ENCODE measurements at regions not wholly inside any gene's neighbourhood (a gene's known extent, or its start where the extent isn't known, plus 50 kb on each side); places are given as distances from the start of the nearest gene placed in this dataset.

GRCh38 chr5:31049936-31050704 lies 143.4 kb upstream of the CDH6 start:
- TF ChIP-seq CTCF (IDR thresholded peaks at IDR 0.05; ENCODE audit: unreplicated experiment in 3 of 3) = no peak
- H3K27me3 Mint-ChIP-seq (ENCODE audit: low read depth) = no peaks in the 10 kb centered on the region
- no peak overlapping the region for H3K27ac Mint-ChIP-seq
- no peaks in the 10 kb centered on the region for H3K36me3 Mint-ChIP-seq (ENCODE audit: low read depth)
- H3K4me3 Mint-ChIP-seq = no peak overlapping the region
- H3K4me1 Mint-ChIP-seq = peaks cover 27% of the 10 kb centered on the region
- H3K9me3 Mint-ChIP-seq = no peaks in the 10 kb centered on the region

GRCh38 chr5:31049461-31049860 lies 144.0 kb upstream of the CDH6 start:
- H3K36me3 Mint-ChIP-seq (ENCODE audit: low read depth) = no peaks in the 10 kb centered on the region
- H3K4me3 Mint-ChIP-seq = no peak overlapping the region
- TF ChIP-seq CTCF (IDR thresholded peaks at IDR 0.05; ENCODE audit: unreplicated experiment in 3 of 3) = no peak
- H3K4me1 Mint-ChIP-seq = peaks cover 24% of the 10 kb centered on the region
- no peaks in the 10 kb centered on the region for H3K9me3 Mint-ChIP-seq
- H3K27me3 Mint-ChIP-seq (ENCODE audit: low read depth) = no peaks in the 10 kb centered on the region
- peak overlapping the region; percentile 11 to 55 (median 27) for H3K27ac Mint-ChIP-seq

GRCh38 chr5:31048282-31049270 lies 144.9 kb upstream of the CDH6 start:
- no peak overlapping the region for H3K4me3 Mint-ChIP-seq
- TF ChIP-seq CTCF (IDR thresholded peaks at IDR 0.05; ENCODE audit: unreplicated experiment in 3 of 3) = no peak
- no peaks in the 10 kb centered on the region for H3K36me3 Mint-ChIP-seq (ENCODE audit: low read depth)
- peaks cover 23% of the 10 kb centered on the region for H3K4me1 Mint-ChIP-seq
- no peaks in the 10 kb centered on the region for H3K27me3 Mint-ChIP-seq (ENCODE audit: low read depth)
- H3K27ac Mint-ChIP-seq = peak overlapping the region; percentile 11 to 55 (median 22)
- H3K9me3 Mint-ChIP-seq = no peaks in the 10 kb centered on the region

- H3K9me3 Mint-ChIP-seq = peaks cover 2% of the 10 kb centered on the region
- peak overlapping the region in 2 of 3 experiments; percentile 3 to 55 for H3K27ac Mint-ChIP-seq
- H3K4me3 Mint-ChIP-seq = no peak overlapping the region
- no peaks in the 10 kb centered on the region for H3K27me3 Mint-ChIP-seq (ENCODE audit: low read depth)
- TF ChIP-seq CTCF (IDR thresholded peaks at IDR 0.05; ENCODE audit: unreplicated experiment in 3 of 3) = no peak
- H3K4me1 Mint-ChIP-seq = peaks cover 23% of the 10 kb centered on the region
- no peaks in the 10 kb centered on the region for H3K36me3 Mint-ChIP-seq (ENCODE audit: low read depth)
These were observed 145.9 kb upstream of the CDH6 start for GRCh38 chr5:31047621-31048020.

GRCh38 chr5:31047007-31047406 lies 146.5 kb upstream of the CDH6 start:
- H3K4me3 Mint-ChIP-seq = no peak overlapping the region
- peaks cover 4% of the 10 kb centered on the region for H3K9me3 Mint-ChIP-seq
- H3K27ac Mint-ChIP-seq = no peak overlapping the region
- no peaks in the 10 kb centered on the region for H3K27me3 Mint-ChIP-seq (ENCODE audit: low read depth)
- peaks cover 23% of the 10 kb centered on the region for H3K4me1 Mint-ChIP-seq
- no peak for TF ChIP-seq CTCF (IDR thresholded peaks at IDR 0.05; ENCODE audit: unreplicated experiment in 3 of 3)
- H3K36me3 Mint-ChIP-seq (ENCODE audit: low read depth) = no peaks in the 10 kb centered on the region

Data from nephron (organoid).